GM23338 (cell line): ENCODE measurements at regions not wholly inside any gene's neighbourhood (a gene's known extent, or its start where the extent isn't known, plus 50 kb on each side); places are given as distances from the start of the nearest gene placed in this dataset.
"Not testable (repeated sequence)": the region's sequence is repeated elsewhere in the genome, so short reads cannot be mapped to it uniquely, and the experiment has no call there.

Experiments
- ATAC-seq: fragments of 200-7000 bp; cut with Tn5 transposase; 3 replicates; pipeline ENCODE4 v1.9.1; 2020
- DNase-seq: peaks from one replicate; pipeline ENCODE4 v3.0.0-alpha.2; 2015; ENCODE audit warnings: low spot score
- H2AFZ ChIP-seq: fragments of 200-600 bp; sonication (generic); 2 replicates; pipeline ENCODE4 v1.8.0; 2016; ENCODE audit warnings: antibody characterized with exemption, mild to moderate bottlenecking, moderate library complexity
- H3F3A ChIP-seq: fragments of 200-600 bp; sonication (generic); replicated peaks from 2 replicates; pipeline ENCODE4 v1.8.0; 2017; ENCODE audit warnings: antibody characterized with exemption, mixed run types, low read depth
- H3K27ac ChIP-seq: fragments of 200-600 bp; sonication (generic); 2 replicates; pipeline ENCODE4 v1.6.1; 2016; ENCODE audit warnings: low read depth
- H3K27me3 ChIP-seq: fragments of 200-600 bp; sonication (generic); 2 replicates; pipeline ENCODE4 v1.8.0; 2016; ENCODE audit warnings: mild to moderate bottlenecking, mixed run types, moderate library complexity; ENCODE audit not compliant: insufficient read depth
- H3K36me3 ChIP-seq: fragments of 200-600 bp; sonication (generic); 2 replicates; pipeline ENCODE4 v1.8.0; 2016; ENCODE audit warnings: mild to moderate bottlenecking; ENCODE audit not compliant: insufficient read depth
- H3K4me1 ChIP-seq: fragments of 200-600 bp; sonication (generic); 2 replicates; pipeline ENCODE4 v1.8.0; 2016; ENCODE audit warnings: mild to moderate bottlenecking, moderate library complexity; ENCODE audit not compliant: insufficient read depth
- H3K4me2 ChIP-seq: fragments of 200-600 bp; sonication (generic); 2 replicates; pipeline ENCODE4 v1.7.1; 2017; ENCODE audit warnings: mixed run types
- H3K4me3 ChIP-seq: fragments of 200-600 bp; sonication (generic); 2 replicates; pipeline ENCODE4 v1.6.1; 2016; ENCODE audit warnings: mixed run types
- H3K79me2 ChIP-seq: fragments of 200-600 bp; sonication (generic); replicated peaks from 2 replicates; pipeline ENCODE4 v1.8.0; 2017; ENCODE audit warnings: mild to moderate bottlenecking; ENCODE audit not compliant: insufficient read depth
- H3K9me2 ChIP-seq: fragments of 200-600 bp; sonication (generic); 2 replicates; pipeline ENCODE4 v1.8.0; 2017; ENCODE audit not compliant: insufficient read depth
- H4K20me1 ChIP-seq: fragments of 200-600 bp; sonication (generic); replicated peaks from 2 replicates; pipeline ENCODE4 v1.8.0; 2017; ENCODE audit warnings: mild to moderate bottlenecking; ENCODE audit not compliant: insufficient read depth
- H3K27ac Mint-ChIP-seq: 2 replicates; pipeline ENCODE4 v1.8.0; 2020; ENCODE audit warnings: inconsistent platforms, mild to moderate bottlenecking, moderate library complexity, mixed read lengths
- H3K27me3 Mint-ChIP-seq: 3 replicates; pipeline ENCODE4 v1.8.0; 2022; ENCODE audit warnings: low read depth, mild to moderate bottlenecking, moderate library complexity, mixed read lengths, inconsistent platforms; ENCODE audit not compliant: insufficient read depth, poor library complexity
- H3K36me3 Mint-ChIP-seq: 3 replicates; pipeline ENCODE4 v1.8.0; 2021; ENCODE audit warnings: low read depth, mild to moderate bottlenecking, inconsistent platforms, moderate library complexity, mixed read lengths
- H3K4me1 Mint-ChIP-seq: 3 replicates; pipeline ENCODE4 v1.8.0; 2020; ENCODE audit warnings: mild to moderate bottlenecking, inconsistent platforms, mixed read lengths
- H3K4me3 Mint-ChIP-seq: 3 replicates; pipeline ENCODE4 v1.8.0; 2021; ENCODE audit warnings: moderate library complexity, mild to moderate bottlenecking, inconsistent platforms, mixed read lengths
- H3K9me3 Mint-ChIP-seq: 3 replicates; pipeline ENCODE4 v1.8.0; 2020; ENCODE audit warnings: moderate library complexity, mild to moderate bottlenecking, inconsistent platforms, mixed read lengths
- CREB1 ChIP-seq: fragments of 250-450 bp; sonication (Bioruptor Pico); IDR thresholded peaks from 2 replicates; pipeline ENCODE4 v1.5.0; 2020; ENCODE audit warnings: low read depth, mild to moderate bottlenecking, moderate library complexity
- EZH2 ChIP-seq: fragments of 200-600 bp; sonication (generic); IDR thresholded peaks from one replicate; pipeline ENCODE4 v1.8.0; 2017; ENCODE audit warnings: antibody characterized with exemption, mild to moderate bottlenecking, low read depth; ENCODE audit not compliant: unreplicated experiment
- EZH2phosphoT487 ChIP-seq: fragments of 200-600 bp; sonication (generic); IDR thresholded peaks from one replicate; pipeline ENCODE4 v1.8.1; 2018; ENCODE audit warnings: antibody characterized with exemption; ENCODE audit not compliant: unreplicated experiment
- JUNB ChIP-seq: IDR thresholded peaks from one replicate; pipeline ENCODE4 v1.6.1; 2016; ENCODE audit warnings: antibody characterized with exemption; ENCODE audit not compliant: unreplicated experiment
- NANOG ChIP-seq: IDR thresholded peaks from 2 replicates; pipeline ENCODE4 v1.6.1; 2016; ENCODE audit warnings: antibody characterized with exemption, borderline replicate concordance
- POLR2AphosphoS5 ChIP-seq: IDR thresholded peaks from 2 replicates; pipeline ENCODE4 v1.6.1; 2016; ENCODE audit warnings: antibody characterized with exemption, low read depth
- STAT1 ChIP-seq: IDR thresholded peaks from one replicate; pipeline ENCODE4 v1.6.1; 2016; ENCODE audit warnings: antibody characterized with exemption; ENCODE audit not compliant: unreplicated experiment
- ZNF331 ChIP-seq: fragments of 250-450 bp; sonication (Bioruptor Pico); IDR thresholded peaks from 2 replicates; pipeline ENCODE4 v1.5.0; 2020; ENCODE audit warnings: low read depth, mild to moderate bottlenecking, moderate library complexity
- TF ChIP-seq, protein P1 (sequence below): IDR thresholded peaks from 2 replicates; pipeline ENCODE4 v1.6.1; 2016; ENCODE audit warnings: antibody characterized with exemption
- TF ChIP-seq, protein P2 (sequence below): fragments of 250-450 bp; sonication (Bioruptor Pico); IDR thresholded peaks from 2 replicates; pipeline ENCODE4 v1.5.0; 2020; ENCODE audit warnings: mild to moderate bottlenecking, moderate library complexity
- TF ChIP-seq, protein P3 (sequence below), 2 experiments: fragments of 200-600 bp in 1 of 2; sonication (generic) in 1 of 2; conservative IDR thresholded peaks; 2 replicates each; pipeline versions ENCODE4 v1.5.1 to v1.6.1; 2016 to 2017; ENCODE audit warnings: antibody characterized with exemption in 2 of 2, low read depth in 2 of 2, mild to moderate bottlenecking in 2 of 2, moderate library complexity in 1 of 2

DNA sequence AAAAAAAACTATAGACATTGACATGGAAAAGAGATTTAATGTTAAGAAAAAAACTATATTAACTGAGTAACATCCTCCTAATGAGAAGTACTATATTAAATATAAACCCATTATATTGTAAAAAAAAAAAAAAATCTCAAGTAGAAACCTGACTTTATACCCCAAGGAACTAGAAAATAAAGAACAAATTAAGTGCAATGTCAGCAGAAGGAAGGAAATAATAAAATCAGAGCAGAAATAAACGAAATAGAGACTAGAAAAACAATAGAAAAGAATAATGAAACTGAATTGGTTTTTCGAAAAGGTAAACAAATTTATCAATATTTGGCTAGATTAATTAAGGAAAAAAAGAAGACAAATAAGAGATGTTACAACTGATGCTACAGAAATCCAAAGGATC is 329.1 kb upstream of the ZNF608 start (continued):
- TF ChIP-seq CREB1 (CRISPR knock-in tag) (no peak), NANOG (no peak), STAT1 (no peak), JUNB (no peak), EZH2 (no peak)
- TF ChIP-seq, protein P1, sequence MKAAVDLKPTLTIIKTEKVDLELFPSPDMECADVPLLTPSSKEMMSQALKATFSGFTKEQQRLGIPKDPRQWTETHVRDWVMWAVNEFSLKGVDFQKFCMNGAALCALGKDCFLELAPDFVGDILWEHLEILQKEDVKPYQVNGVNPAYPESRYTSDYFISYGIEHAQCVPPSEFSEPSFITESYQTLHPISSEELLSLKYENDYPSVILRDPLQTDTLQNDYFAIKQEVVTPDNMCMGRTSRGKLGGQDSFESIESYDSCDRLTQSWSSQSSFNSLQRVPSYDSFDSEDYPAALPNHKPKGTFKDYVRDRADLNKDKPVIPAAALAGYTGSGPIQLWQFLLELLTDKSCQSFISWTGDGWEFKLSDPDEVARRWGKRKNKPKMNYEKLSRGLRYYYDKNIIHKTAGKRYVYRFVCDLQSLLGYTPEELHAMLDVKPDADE, result no peak

DNA sequence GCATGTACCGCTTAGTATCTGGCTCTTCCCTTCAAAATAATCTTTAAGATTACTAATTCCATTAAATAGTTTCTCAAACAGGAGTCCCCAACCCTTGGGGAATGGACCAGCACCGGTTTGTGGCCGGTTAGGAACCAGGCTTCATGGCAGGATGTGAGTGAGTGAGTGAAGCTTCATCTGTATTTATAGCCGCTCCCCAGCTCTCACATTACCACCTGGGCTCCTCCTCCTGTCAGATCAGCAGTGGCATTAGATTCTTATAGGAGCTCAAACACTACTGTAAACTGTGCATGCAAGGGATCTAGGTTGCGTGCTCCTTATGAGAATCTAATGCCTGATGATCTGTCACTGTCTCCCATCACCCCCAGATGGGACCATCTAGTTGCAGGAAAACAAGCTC is 332.6 kb upstream of the ZNF608 start:
- not testable (repeated sequence) for DNase-seq, H3K4me1 Mint-ChIP-seq, H3K9me2 ChIP-seq, H3K4me3 ChIP-seq, H3K27ac Mint-ChIP-seq, H3K4me2 ChIP-seq, H3K4me1 ChIP-seq, H4K20me1 ChIP-seq, H3K4me3 Mint-ChIP-seq, ATAC-seq, H2AFZ ChIP-seq, H3K27me3 ChIP-seq, H3K27me3 Mint-ChIP-seq, H3F3A ChIP-seq, H3K36me3 ChIP-seq, H3K27ac ChIP-seq, H3K79me2 ChIP-seq
- peaks cover 26% of the 10 kb centered on the region; the same call in 2 of the 3 replicates for H3K36me3 Mint-ChIP-seq
- H3K9me3 Mint-ChIP-seq, result peaks cover 33% of the 10 kb centered on the region

DNA sequence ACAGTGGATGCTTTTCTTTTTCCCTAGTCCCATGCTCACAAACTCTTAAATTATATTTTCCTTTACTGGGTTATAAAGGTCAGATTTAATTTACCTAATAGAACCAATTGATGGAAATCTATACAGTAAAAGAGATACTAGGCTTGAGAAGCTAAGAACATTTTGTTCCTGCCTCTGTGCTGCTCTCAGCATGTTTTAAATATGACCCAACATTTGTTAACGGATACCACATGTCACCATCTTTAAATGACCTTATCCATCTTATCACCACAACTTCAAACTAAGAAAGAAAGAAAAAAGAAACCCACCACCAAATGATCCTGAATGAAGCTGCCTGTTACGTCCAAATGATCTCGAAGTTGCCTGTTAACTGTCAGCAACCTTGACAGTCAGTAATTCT is 334.7 kb upstream of the ZNF608 start:
- peaks cover 3% of the 10 kb centered on the region; the same call in 1 of the 2 replicates for H3K36me3 ChIP-seq
- H3K4me3 ChIP-seq, result no peak overlapping the region
- peaks cover 32% of the 10 kb centered on the region; the same call in 2 of the 3 replicates for H3K9me3 Mint-ChIP-seq
- no peaks in the 10 kb centered on the region for H4K20me1 ChIP-seq
- H3F3A ChIP-seq, result no peaks in the 10 kb centered on the region
- H3K27me3 ChIP-seq, result no peaks in the 10 kb centered on the region
- no peak overlapping the region for H3K27ac ChIP-seq
- H3K27me3 Mint-ChIP-seq, result no peaks in the 10 kb centered on the region
- H3K4me1 ChIP-seq, result no peaks in the 10 kb centered on the region
- ATAC-seq, result no peak
- H2AFZ ChIP-seq, result no peak overlapping the region
- no peaks in the 10 kb centered on the region for H3K79me2 ChIP-seq
- no peak for DNase-seq
- H3K4me1 Mint-ChIP-seq, result no peaks in the 10 kb centered on the region
- no peak overlapping the region for H3K4me3 Mint-ChIP-seq
- no peaks in the 10 kb centered on the region for H3K9me2 ChIP-seq
- no peak overlapping the region for H3K4me2 ChIP-seq
- H3K36me3 Mint-ChIP-seq, result peaks cover 27% of the 10 kb centered on the region; the same call in 2 of the 3 replicates
- H3K27ac Mint-ChIP-seq, result no peak overlapping the region
- no peak for TF ChIP-seq CREB1 (CRISPR knock-in tag)
- TF ChIP-seq, protein P2, sequence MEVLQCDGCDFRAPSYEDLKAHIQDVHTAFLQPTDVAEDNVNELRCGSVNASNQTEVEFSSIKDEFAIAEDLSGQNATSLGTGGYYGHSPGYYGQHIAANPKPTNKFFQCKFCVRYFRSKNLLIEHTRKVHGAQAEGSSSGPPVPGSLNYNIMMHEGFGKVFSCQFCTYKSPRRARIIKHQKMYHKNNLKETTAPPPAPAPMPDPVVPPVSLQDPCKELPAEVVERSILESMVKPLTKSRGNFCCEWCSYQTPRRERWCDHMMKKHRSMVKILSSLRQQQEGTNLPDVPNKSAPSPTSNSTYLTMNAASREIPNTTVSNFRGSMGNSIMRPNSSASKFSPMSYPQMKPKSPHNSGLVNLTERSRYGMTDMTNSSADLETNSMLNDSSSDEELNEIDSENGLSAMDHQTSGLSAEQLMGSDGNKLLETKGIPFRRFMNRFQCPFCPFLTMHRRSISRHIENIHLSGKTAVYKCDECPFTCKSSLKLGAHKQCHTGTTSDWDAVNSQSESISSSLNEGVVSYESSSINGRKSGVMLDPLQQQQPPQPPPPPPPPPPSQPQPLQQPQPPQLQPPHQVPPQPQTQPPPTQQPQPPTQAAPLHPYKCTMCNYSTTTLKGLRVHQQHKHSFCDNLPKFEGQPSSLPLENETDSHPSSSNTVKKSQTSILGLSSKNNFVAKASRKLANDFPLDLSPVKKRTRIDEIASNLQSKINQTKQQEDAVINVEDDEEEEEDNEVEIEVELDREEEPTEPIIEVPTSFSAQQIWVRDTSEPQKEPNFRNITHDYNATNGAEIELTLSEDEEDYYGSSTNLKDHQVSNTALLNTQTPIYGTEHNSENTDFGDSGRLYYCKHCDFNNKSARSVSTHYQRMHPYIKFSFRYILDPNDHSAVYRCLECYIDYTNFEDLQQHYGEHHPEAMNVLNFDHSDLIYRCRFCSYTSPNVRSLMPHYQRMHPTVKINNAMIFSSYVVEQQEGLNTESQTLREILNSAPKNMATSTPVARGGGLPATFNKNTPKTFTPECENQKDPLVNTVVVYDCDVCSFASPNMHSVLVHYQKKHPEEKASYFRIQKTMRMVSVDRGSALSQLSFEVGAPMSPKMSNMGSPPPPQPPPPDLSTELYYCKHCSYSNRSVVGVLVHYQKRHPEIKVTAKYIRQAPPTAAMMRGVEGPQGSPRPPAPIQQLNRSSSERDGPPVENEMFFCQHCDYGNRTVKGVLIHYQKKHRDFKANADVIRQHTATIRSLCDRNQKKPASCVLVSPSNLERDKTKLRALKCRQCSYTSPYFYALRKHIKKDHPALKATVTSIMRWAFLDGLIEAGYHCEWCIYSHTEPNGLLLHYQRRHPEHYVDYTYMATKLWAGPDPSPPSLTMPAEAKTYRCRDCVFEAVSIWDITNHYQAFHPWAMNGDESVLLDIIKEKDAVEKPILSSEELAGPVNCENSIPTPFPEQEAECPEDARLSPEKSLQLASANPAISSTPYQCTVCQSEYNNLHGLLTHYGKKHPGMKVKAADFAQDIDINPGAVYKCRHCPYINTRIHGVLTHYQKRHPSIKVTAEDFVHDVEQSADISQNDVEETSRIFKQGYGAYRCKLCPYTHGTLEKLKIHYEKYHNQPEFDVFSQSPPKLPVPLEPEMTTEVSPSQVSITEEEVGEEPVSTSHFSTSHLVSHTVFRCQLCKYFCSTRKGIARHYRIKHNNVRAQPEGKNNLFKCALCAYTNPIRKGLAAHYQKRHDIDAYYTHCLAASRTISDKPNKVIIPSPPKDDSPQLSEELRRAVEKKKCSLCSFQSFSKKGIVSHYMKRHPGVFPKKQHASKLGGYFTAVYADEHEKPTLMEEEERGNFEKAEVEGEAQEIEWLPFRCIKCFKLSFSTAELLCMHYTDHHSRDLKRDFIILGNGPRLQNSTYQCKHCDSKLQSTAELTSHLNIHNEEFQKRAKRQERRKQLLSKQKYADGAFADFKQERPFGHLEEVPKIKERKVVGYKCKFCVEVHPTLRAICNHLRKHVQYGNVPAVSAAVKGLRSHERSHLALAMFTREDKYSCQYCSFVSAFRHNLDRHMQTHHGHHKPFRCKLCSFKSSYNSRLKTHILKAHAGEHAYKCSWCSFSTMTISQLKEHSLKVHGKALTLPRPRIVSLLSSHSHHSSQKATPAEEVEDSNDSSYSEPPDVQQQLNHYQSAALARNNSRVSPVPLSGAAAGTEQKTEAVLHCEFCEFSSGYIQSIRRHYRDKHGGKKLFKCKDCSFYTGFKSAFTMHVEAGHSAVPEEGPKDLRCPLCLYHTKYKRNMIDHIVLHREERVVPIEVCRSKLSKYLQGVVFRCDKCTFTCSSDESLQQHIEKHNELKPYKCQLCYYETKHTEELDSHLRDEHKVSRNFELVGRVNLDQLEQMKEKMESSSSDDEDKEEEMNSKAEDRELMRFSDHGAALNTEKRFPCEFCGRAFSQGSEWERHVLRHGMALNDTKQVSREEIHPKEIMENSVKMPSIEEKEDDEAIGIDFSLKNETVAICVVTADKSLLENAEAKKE, result no peak
- TF ChIP-seq EZH2phosphoT487, result no peak
- TF ChIP-seq, protein P3, sequence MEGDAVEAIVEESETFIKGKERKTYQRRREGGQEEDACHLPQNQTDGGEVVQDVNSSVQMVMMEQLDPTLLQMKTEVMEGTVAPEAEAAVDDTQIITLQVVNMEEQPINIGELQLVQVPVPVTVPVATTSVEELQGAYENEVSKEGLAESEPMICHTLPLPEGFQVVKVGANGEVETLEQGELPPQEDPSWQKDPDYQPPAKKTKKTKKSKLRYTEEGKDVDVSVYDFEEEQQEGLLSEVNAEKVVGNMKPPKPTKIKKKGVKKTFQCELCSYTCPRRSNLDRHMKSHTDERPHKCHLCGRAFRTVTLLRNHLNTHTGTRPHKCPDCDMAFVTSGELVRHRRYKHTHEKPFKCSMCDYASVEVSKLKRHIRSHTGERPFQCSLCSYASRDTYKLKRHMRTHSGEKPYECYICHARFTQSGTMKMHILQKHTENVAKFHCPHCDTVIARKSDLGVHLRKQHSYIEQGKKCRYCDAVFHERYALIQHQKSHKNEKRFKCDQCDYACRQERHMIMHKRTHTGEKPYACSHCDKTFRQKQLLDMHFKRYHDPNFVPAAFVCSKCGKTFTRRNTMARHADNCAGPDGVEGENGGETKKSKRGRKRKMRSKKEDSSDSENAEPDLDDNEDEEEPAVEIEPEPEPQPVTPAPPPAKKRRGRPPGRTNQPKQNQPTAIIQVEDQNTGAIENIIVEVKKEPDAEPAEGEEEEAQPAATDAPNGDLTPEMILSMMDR (conservative IDR thresholded peaks at IDR 0.05; ENCODE audit: low read depth in 2 of 2), result no peak
- TF ChIP-seq, protein P1, result no peak
- no peak for TF ChIP-seq ZNF331 (CRISPR knock-in tag)
- TF ChIP-seq POLR2AphosphoS5, result no peak
- no peak for TF ChIP-seq STAT1
